OCI-LY3 (cell line): ENCODE measurements at regions not wholly inside any gene's neighbourhood (a gene's known extent, or its start where the extent isn't known, plus 50 kb on each side); places are given as distances from the start of the nearest gene placed in this dataset.

Source experiments
- H2AFZ ChIP-seq: fragments of 200-600, 300-600 bp; shearing (Covaris generic); 2 replicates; pipeline ENCODE4 v1.6.0; 2014; ENCODE audit warnings: antibody characterized with exemption, low read depth, low read length
- H3K27ac ChIP-seq: fragments of 200-600, 300-600 bp; sonication (generic); 2 replicates; pipeline ENCODE4 v1.5.1; 2014; ENCODE audit warnings: mild to moderate bottlenecking, low read length, moderate library complexity, mixed read lengths
- H3K27me3 ChIP-seq: fragments of 200-600, 300-600 bp; sonication (generic); 2 replicates; pipeline ENCODE4 v1.6.1; 2014; ENCODE audit warnings: low read depth, low read length, mixed read lengths
- H3K36me3 ChIP-seq: fragments of 200-600, 300-600 bp; sonication (generic); replicated peaks from 2 replicates; pipeline ENCODE3; 2014; ENCODE audit warnings: low read depth, low read length, mixed read lengths
- H3K4me1 ChIP-seq: fragments of 300-600, 200-600 bp; sonication (generic); 2 replicates; pipeline ENCODE4 v1.6.1; 2014; ENCODE audit warnings: low read length, mixed read lengths
- H3K4me2 ChIP-seq: fragments of 200-600, 300-600 bp; sonication (generic); 2 replicates; pipeline ENCODE4 v1.6.1; 2014; ENCODE audit warnings: low read length, mixed read lengths
- H3K4me3 ChIP-seq: fragments of 300-600, 200-600 bp; sonication (generic); 2 replicates; pipeline ENCODE4 v1.5.1; 2014; ENCODE audit warnings: antibody characterized with exemption, mild to moderate bottlenecking, low read length, moderate library complexity
- H3K79me2 ChIP-seq: fragments of 300-600, 200-600 bp; shearing (Covaris generic); 2 replicates; pipeline ENCODE4 v1.6.1; 2014; ENCODE audit warnings: mild to moderate bottlenecking, low read length, mixed read lengths
- H3K9ac ChIP-seq: fragments of 300-600, 200-600 bp; shearing (Covaris generic); 2 replicates; pipeline ENCODE4 v1.6.0; 2014; ENCODE audit warnings: mild to moderate bottlenecking, low read length, moderate library complexity
- H3K9me3 ChIP-seq: fragments of 200-600, 300-600 bp; shearing (Covaris generic); 2 replicates; pipeline ENCODE4 v1.6.1; 2014; ENCODE audit warnings: low read length, mixed read lengths; ENCODE audit not compliant: insufficient read depth
- H4K20me1 ChIP-seq: fragments of 200-600, 300-600 bp; sonication (generic); 2 replicates; pipeline ENCODE4 v1.6.1; 2016; ENCODE audit warnings: low read length, mixed read lengths; ENCODE audit not compliant: insufficient read depth
- EZH2phosphoT487 ChIP-seq: fragments of 200-600 bp; shearing (Covaris generic); IDR thresholded peaks from 2 replicates; pipeline ENCODE4 v1.6.1; 2018; ENCODE audit warnings: antibody characterized with exemption, mixed run types, low read depth
- TF ChIP-seq, protein P1 (sequence below): fragments of 200-600, 300-600 bp; sonication (generic); IDR thresholded peaks from 2 replicates; pipeline ENCODE4 v1.5.1; 2014; ENCODE audit warnings: antibody characterized with exemption, low read length, low read depth

DNA sequence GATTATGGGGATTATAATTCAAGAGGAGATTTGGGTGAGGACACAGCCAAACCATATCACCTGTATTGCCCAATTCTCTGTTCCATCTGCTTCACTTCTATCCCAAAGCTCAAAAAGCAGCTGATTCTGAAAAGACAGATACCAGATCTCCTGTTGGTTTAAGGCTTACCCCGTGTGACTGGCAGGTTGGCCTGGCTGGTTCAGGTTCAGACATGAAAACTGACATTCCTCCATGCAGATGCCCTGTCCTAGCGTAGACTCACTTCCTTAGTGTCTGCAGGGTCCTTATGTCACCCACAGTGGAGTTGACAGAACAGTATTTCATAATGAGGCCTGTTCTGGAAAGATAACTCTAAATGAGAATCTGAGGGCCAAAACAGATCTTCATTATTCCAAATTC is 61.1 kb upstream of the FLRT2 start:
- Histone ChIP-seq H3K4me3 (no peak overlapping the region), H3K79me2 (no peaks in the 10 kb centered on the region), H4K20me1 (no peaks in the 10 kb centered on the region), H3K9me3 (no peaks in the 10 kb centered on the region), H3K4me1 (no peaks in the 10 kb centered on the region), H3K4me2 (no peak overlapping the region), H3K9ac (no peak overlapping the region), H2AFZ (no peak overlapping the region), H3K36me3 (no peaks in the 10 kb centered on the region), H3K27ac (no peak overlapping the region), H3K27me3 (no peaks in the 10 kb centered on the region; the same call in 1 of the 2 replicates)
- TF ChIP-seq EZH2phosphoT487: no peak
- TF ChIP-seq, protein P1, sequence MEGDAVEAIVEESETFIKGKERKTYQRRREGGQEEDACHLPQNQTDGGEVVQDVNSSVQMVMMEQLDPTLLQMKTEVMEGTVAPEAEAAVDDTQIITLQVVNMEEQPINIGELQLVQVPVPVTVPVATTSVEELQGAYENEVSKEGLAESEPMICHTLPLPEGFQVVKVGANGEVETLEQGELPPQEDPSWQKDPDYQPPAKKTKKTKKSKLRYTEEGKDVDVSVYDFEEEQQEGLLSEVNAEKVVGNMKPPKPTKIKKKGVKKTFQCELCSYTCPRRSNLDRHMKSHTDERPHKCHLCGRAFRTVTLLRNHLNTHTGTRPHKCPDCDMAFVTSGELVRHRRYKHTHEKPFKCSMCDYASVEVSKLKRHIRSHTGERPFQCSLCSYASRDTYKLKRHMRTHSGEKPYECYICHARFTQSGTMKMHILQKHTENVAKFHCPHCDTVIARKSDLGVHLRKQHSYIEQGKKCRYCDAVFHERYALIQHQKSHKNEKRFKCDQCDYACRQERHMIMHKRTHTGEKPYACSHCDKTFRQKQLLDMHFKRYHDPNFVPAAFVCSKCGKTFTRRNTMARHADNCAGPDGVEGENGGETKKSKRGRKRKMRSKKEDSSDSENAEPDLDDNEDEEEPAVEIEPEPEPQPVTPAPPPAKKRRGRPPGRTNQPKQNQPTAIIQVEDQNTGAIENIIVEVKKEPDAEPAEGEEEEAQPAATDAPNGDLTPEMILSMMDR: no peak

DNA sequence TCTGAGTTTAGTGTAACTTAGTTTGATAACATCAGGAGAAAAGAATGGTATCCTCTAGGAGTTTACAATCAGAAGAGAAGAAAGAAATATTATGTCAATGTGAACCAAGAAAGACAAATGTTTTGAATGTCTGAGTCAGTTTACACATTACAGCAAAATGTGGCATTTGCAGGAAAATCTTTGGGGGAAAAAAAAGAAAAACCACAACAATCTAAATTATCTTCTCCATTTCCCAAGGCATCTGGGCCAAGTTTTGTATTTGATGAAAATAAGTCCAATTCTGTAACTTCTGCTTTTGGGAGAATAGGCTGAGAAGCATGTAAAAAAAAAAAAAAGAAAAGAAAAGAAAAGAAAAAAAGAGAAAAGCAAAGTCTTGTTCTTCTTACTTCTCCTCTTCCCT is 58.8 kb upstream of the FLRT2 start:
- no peak overlapping the region for H2AFZ ChIP-seq
- no peaks in the 10 kb centered on the region for H3K36me3 ChIP-seq
- H3K9me3 ChIP-seq: no peaks in the 10 kb centered on the region
- no peak overlapping the region for H3K27ac ChIP-seq
- H3K9ac ChIP-seq: no peak overlapping the region
- no peaks in the 10 kb centered on the region for H3K4me1 ChIP-seq
- H4K20me1 ChIP-seq: no peaks in the 10 kb centered on the region
- H3K4me3 ChIP-seq: no peak overlapping the region
- H3K79me2 ChIP-seq: no peaks in the 10 kb centered on the region
- H3K4me2 ChIP-seq: no peak overlapping the region
- no peaks in the 10 kb centered on the region; the same call in 1 of the 2 replicates for H3K27me3 ChIP-seq
- no peak for TF ChIP-seq EZH2phosphoT487
- TF ChIP-seq, protein P1: no peak

DNA sequence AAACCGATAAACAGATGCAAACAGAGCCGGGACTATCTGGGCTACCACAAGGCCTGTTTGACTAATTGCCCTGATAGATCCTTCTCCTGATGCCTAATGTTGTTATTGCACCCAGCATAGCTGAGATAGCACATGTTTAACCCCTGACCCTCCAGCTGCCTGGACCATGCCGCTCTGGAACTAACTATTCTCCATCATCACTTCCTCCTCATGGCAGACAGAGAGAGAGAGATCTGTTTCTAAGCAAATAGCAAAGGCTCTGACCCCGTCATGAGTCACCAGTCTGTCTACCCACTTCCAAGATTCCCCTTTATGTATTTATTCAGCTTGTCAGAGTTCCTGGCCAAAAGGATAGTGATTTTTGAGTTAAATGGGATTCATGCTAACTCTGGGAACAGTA is 58.2 kb upstream of the FLRT2 start:
- Histone ChIP-seq H3K9me3 (no peaks in the 10 kb centered on the region), H3K27ac (no peak overlapping the region), H3K27me3 (no peaks in the 10 kb centered on the region; the same call in 1 of the 2 replicates), H3K36me3 (no peaks in the 10 kb centered on the region), H2AFZ (no peak overlapping the region), H3K4me1 (no peaks in the 10 kb centered on the region), H3K4me2 (no peak overlapping the region), H3K79me2 (no peaks in the 10 kb centered on the region), H3K4me3 (no peak overlapping the region), H3K9ac (no peak overlapping the region), H4K20me1 (no peaks in the 10 kb centered on the region)
- TF ChIP-seq EZH2phosphoT487: no peak
- TF ChIP-seq, protein P1: no peak

DNA sequence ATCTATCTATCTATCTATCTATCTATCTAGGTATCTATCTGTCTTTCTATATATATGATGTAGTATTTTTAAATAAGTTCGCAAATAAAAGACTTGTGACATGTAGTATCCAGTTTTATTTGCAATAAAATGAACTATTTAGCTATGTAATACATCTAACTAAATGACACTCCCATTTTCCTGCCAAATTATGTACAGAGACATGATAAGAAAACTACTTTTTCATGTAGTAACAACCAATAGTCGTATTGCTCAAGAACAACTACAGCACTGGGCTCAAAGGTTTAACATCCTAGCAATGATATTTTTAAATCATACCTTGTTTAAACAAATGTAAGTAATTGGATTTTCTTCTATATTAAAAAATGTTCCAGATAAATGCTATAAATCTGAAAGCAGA is 55.5 kb upstream of the FLRT2 start:
- H3K4me2 ChIP-seq: no peak overlapping the region
- no peak overlapping the region for H3K4me3 ChIP-seq
- H4K20me1 ChIP-seq: no peaks in the 10 kb centered on the region
- H2AFZ ChIP-seq: no peak overlapping the region
- no peaks in the 10 kb centered on the region for H3K79me2 ChIP-seq
- H3K27ac ChIP-seq: no peak overlapping the region
- no peaks in the 10 kb centered on the region for H3K4me1 ChIP-seq
- no peaks in the 10 kb centered on the region for H3K36me3 ChIP-seq
- H3K9me3 ChIP-seq: no peaks in the 10 kb centered on the region
- no peak for TF ChIP-seq EZH2phosphoT487
- TF ChIP-seq, protein P1: no peak
- H3K27me3 ChIP-seq: no peaks in the 10 kb centered on the region; the same call in 1 of the 2 replicates
- H3K9ac ChIP-seq: no peak overlapping the region
